Lung (tissue), 11 donors: ENCODE measurements at regions not wholly inside any gene's neighbourhood (a gene's known extent, or its start where the extent isn't known, plus 50 kb on each side); places are given as distances from the start of the nearest gene placed in this dataset.
A peak's percentile ranks its signal among the peaks of the same experiment; 100 is the strongest.

ENCODE experiments used
- ATAC-seq: fragments of 200-7000 bp; cut with Tn5 transposase; one replicate; pipeline ENCODE4 v1.9.1; 2020; ENCODE audit warnings: moderate number of reproducible peaks; ENCODE audit not compliant: insufficient read depth, low FRiP score
- DNase-seq, 3 donors: peaks; one replicate each; pipeline ENCODE4 v3.0.0-alpha.2; 2013 to 2017
- H3K27ac ChIP-seq, 2 donors: one replicate each; pipeline ENCODE4 v1.5.1; 2013; ENCODE audit warnings: mild to moderate bottlenecking in 2 of 2, moderate library complexity in 2 of 2, control low read depth in 1 of 2, inconsistent platforms in 1 of 2, low read depth in 1 of 2, low read length in 1 of 2
- H3K27me3 ChIP-seq, 3 donors: one replicate each; pipeline ENCODE4 v1.5.1; 2013; ENCODE audit warnings: low read length in 2 of 3; ENCODE audit not compliant: control insufficient read depth in 3 of 3, insufficient read depth in 3 of 3
- H3K36me3 ChIP-seq, 4 donors: one replicate each; pipeline ENCODE4 v1.5.1; 2013; ENCODE audit warnings: low read length in 4 of 4, mild to moderate bottlenecking in 1 of 4, moderate library complexity in 1 of 4; ENCODE audit not compliant: control insufficient read depth in 4 of 4, insufficient read depth in 4 of 4
- H3K4me1 ChIP-seq, 5 donors: one replicate each; pipeline ENCODE4 v1.5.1; 2013; ENCODE audit warnings: low read length in 5 of 5, mild to moderate bottlenecking in 2 of 5, moderate library complexity in 1 of 5; ENCODE audit not compliant: control insufficient read depth in 5 of 5, insufficient read depth in 5 of 5
- H3K4me3 ChIP-seq: one replicate; pipeline ENCODE4 v1.5.1; 2013; ENCODE audit warnings: mild to moderate bottlenecking, control low read depth, moderate library complexity
- H3K9ac ChIP-seq, 2 donors: one replicate each; pipeline ENCODE4 v1.5.1; 2013; ENCODE audit warnings: low read length in 2 of 2, control low read depth in 1 of 2; ENCODE audit not compliant: insufficient read depth in 1 of 2
- H3K9me3 ChIP-seq, 4 donors: one replicate each; pipeline ENCODE4 v1.5.1; 2013; ENCODE audit warnings: low read length in 3 of 4, mild to moderate bottlenecking in 1 of 4, moderate library complexity in 1 of 4; ENCODE audit not compliant: control insufficient read depth in 4 of 4, insufficient read depth in 3 of 4
- CTCF ChIP-seq: IDR thresholded peaks from 2 replicates; pipeline ENCODE4 v1.5.1; 2012; ENCODE audit warnings: mild to moderate bottlenecking; ENCODE audit errors: control extremely low read depth, extremely low read depth
- WGBS, 2 donors: extraction: QIAGEN DNeasy Blood & Tissue Kit; methylation state at CpG; one replicate each; pipeline ENCODE4 v1.1.7; 2013; 5-methylcytosine and 5-hydroxymethylcytosine counted together
- donor health status: control.
- donor health status: control.
- donor health status: Bipolar disorder and iron deficiency.
- donor health status: healthy.
- donor health status: DM: yes; HTN: yes; CAD: no.

- no peaks in the 10 kb centered on the region for H3K36me3 ChIP-seq
- DNase-seq, result peak; percentile 46 to 66 (median 49)
- ATAC-seq, result no peak
- 12 to 13% methylated on average over 10 of the region's 10 CpGs for WGBS, 2 donors
- no peak overlapping the region for H3K27ac ChIP-seq
- peaks cover 0 to 3% (median 0%) of the 10 kb centered on the region in 3 donors for H3K27me3 ChIP-seq
- no peak overlapping the region for H3K9ac ChIP-seq
- TF ChIP-seq CTCF, result peak; percentile 4
- no peaks in the 10 kb centered on the region for H3K4me1 ChIP-seq
- no peak overlapping the region for H3K4me3 ChIP-seq
- H3K9me3 ChIP-seq, result no peaks in the 10 kb centered on the region
Observed at GRCh38 chr22:35154937-35155387, 89.0 kb downstream of the ISX start.

GRCh38 chr22:35155403-35156025 lies 89.6 kb downstream of the ISX start:
- H3K9ac ChIP-seq, result no peak overlapping the region
- no peak overlapping the region for H3K4me3 ChIP-seq
- DNase-seq (no peak), ATAC-seq (no peak)
- H3K9me3 ChIP-seq, result no peaks in the 10 kb centered on the region
- no peaks in the 10 kb centered on the region for H3K36me3 ChIP-seq
- H3K27ac ChIP-seq, result no peak overlapping the region
- WGBS, 2 donors, result 53 to 64% methylated on average over 7 of the region's 7 CpGs
- no peaks in the 10 kb centered on the region for H3K4me1 ChIP-seq
- TF ChIP-seq CTCF, result no peak
- H3K27me3 ChIP-seq, result peaks cover 0 to 3% (median 0%) of the 10 kb centered on the region in 3 donors

- TF ChIP-seq CTCF, result no peak
- DNase-seq, result no peak
- no peaks in the 10 kb centered on the region for H3K27me3 ChIP-seq
- H3K9me3 ChIP-seq, result no peaks in the 10 kb centered on the region
- H3K4me3 ChIP-seq, result no peak overlapping the region
- peak overlapping the region in 1 of 2 donors; percentile 68 for H3K27ac ChIP-seq
- no peaks in the 10 kb centered on the region for H3K4me1 ChIP-seq
- ATAC-seq, result peak; percentile 30
- H3K9ac ChIP-seq, result no peak overlapping the region
- 45 to 62% methylated on average over 3 of the region's 3 CpGs for WGBS, 2 donors
- no peaks in the 10 kb centered on the region for H3K36me3 ChIP-seq
Observed at GRCh38 chr22:35156945-35157344, 91.0 kb downstream of the ISX start.

GRCh38 chr22:35158336-35158735 lies 92.4 kb downstream of the ISX start:
- Histone ChIP-seq H3K9me3 (no peaks in the 10 kb centered on the region), H3K27ac (no peak overlapping the region), H3K9ac (no peak overlapping the region), H3K36me3 (no peaks in the 10 kb centered on the region), H3K27me3 (no peaks in the 10 kb centered on the region), H3K4me1 (no peaks in the 10 kb centered on the region), H3K4me3 (no peak overlapping the region)
- ATAC-seq, result no peak
- WGBS, 2 donors, result 56 to 57% methylated on average over 7 of the region's 7 CpGs
- TF ChIP-seq CTCF, result no peak
- no peak for DNase-seq
